ENCODE measurements at regions not wholly inside any gene's neighbourhood (a gene's known extent, or its start where the extent isn't known, plus 50 kb on each side); places are given as distances from the start of the nearest gene placed in this dataset.

GRCh38 chr7:26038201-26038990, 113.6 kb upstream of the NFE2L3 start:
- DNase-seq (ENCODE audit: low read depth in 2 of 2) = no peak

- DNase-seq (ENCODE audit: low read depth in 2 of 2) = no peak
Measured at GRCh38 chr7:26040085-26040484, 111.9 kb upstream of the NFE2L3 start.

- DNase-seq (ENCODE audit: low read depth in 2 of 2) = no peak
Measured at GRCh38 chr7:26042237-26042636, 109.8 kb upstream of the NFE2L3 start.

GRCh38 chr7:26043801-26044200, 108.2 kb upstream of the NFE2L3 start:
- no peak for DNase-seq (ENCODE audit: low read depth in 2 of 2)

- no peak for DNase-seq (ENCODE audit: low read depth in 2 of 2)
Measured at GRCh38 chr7:26044320-26044719, 107.7 kb upstream of the NFE2L3 start.

- DNase-seq (ENCODE audit: low read depth in 2 of 2) = no peak
Measured at GRCh38 chr7:26046150-26046549, 105.8 kb upstream of the NFE2L3 start.

- DNase-seq (ENCODE audit: low read depth in 2 of 2) = no peak
Measured at GRCh38 chr7:26046878-26047277, 105.1 kb upstream of the NFE2L3 start.

GRCh38 chr7:26048663-26049062, 103.3 kb upstream of the NFE2L3 start:
- DNase-seq (ENCODE audit: low read depth in 2 of 2) = no peak

GRCh38 chr7:26049081-26049480, 102.9 kb upstream of the NFE2L3 start:
- DNase-seq (ENCODE audit: low read depth in 2 of 2) = no peak

- no peak for DNase-seq (ENCODE audit: low read depth in 2 of 2)
Measured at GRCh38 chr7:26051021-26051420, 101.0 kb upstream of the NFE2L3 start.

- DNase-seq (ENCODE audit: low read depth in 2 of 2) = no peak
Measured at GRCh38 chr7:26052706-26053105, 99.3 kb upstream of the NFE2L3 start.

GRCh38 chr7:26054386-26054785, 97.6 kb upstream of the NFE2L3 start:
- DNase-seq (ENCODE audit: low read depth in 2 of 2) = no peak

- DNase-seq (ENCODE audit: low read depth in 2 of 2) = no peak
Measured at GRCh38 chr7:26055241-26055640, 96.8 kb upstream of the NFE2L3 start.

- no peak for DNase-seq (ENCODE audit: low read depth in 2 of 2)
Measured at GRCh38 chr7:26060733-26061677, 91.0 kb upstream of the NFE2L3 start.

- peak; percentile 53 to 67 for DNase-seq (ENCODE audit: low read depth in 2 of 2)
Measured at GRCh38 chr7:26061678-26062603, 90.1 kb upstream of the NFE2L3 start.

GRCh38 chr7:26065652-26066051, 86.3 kb upstream of the NFE2L3 start:
- DNase-seq (ENCODE audit: low read depth in 2 of 2) = no peak

- no peak for DNase-seq (ENCODE audit: low read depth in 2 of 2)
Measured at GRCh38 chr7:26066736-26067135, 85.3 kb upstream of the NFE2L3 start.

GRCh38 chr7:26070290-26070689, 81.7 kb upstream of the NFE2L3 start:
- no peak for DNase-seq (ENCODE audit: low read depth in 2 of 2)

GRCh38 chr7:26071622-26072456, 80.2 kb upstream of the NFE2L3 start:
- no peak for DNase-seq (ENCODE audit: low read depth in 2 of 2)

- DNase-seq (ENCODE audit: low read depth in 2 of 2) = no peak
Measured at GRCh38 chr7:26073041-26073440, 79.0 kb upstream of the NFE2L3 start.

GRCh38 chr7:26074919-26075318, 77.1 kb upstream of the NFE2L3 start:
- DNase-seq (ENCODE audit: low read depth in 2 of 2) = no peak
